ENCODE measurements at regions not wholly inside any gene's neighbourhood (a gene's known extent, or its start where the extent isn't known, plus 50 kb on each side); places are given as distances from the start of the nearest gene placed in this dataset.

- H2BK120ac ChIP-seq (ENCODE audit: low read depth, low read length, poor library complexity, severe bottlenecking): no peak overlapping the region
- DNase-seq: no peak
- H4K91ac ChIP-seq (ENCODE audit: insufficient read length, low read depth, low read length): no peak overlapping the region
- no peak overlapping the region for H3K4ac ChIP-seq (ENCODE audit: low read depth, low read length)
- H3K4me1 Mint-ChIP-seq: no peaks in the 10 kb centered on the region
- no peak overlapping the region for H2BK20ac ChIP-seq (ENCODE audit: low read depth, low read length, poor library complexity, severe bottlenecking)
- H2BK15ac ChIP-seq (ENCODE audit: low read depth, low read length): no peak overlapping the region
- H3K27me3 Mint-ChIP-seq (ENCODE audit: low read depth): no peaks in the 10 kb centered on the region
- no peak overlapping the region for H3K4me3 Mint-ChIP-seq
- H3K36me3 Mint-ChIP-seq (ENCODE audit: insufficient read depth in 1 of 3, low read depth in 3 of 3): no peaks in the 10 kb centered on the region; a peak in 1 of 7 replicates
- H3K79me2 ChIP-seq (ENCODE audit: insufficient read depth, low read length): no peaks in the 10 kb centered on the region
- no peaks in the 10 kb centered on the region for H3K9me3 ChIP-seq (ENCODE audit: control insufficient read depth, low read depth, low read length)
- no peaks in the 10 kb centered on the region for H3K4me1 ChIP-seq (ENCODE audit: insufficient read depth, low read length)
- H3K79me1 ChIP-seq (ENCODE audit: insufficient read depth, low read depth, low read length, poor library complexity, severe bottlenecking): no peaks in the 10 kb centered on the region
- TF ChIP-seq CTCF (conservative IDR thresholded peaks at IDR 0.05): no peak
- H3T11ph ChIP-seq (ENCODE audit: low read length): no peak overlapping the region
- H3K27ac Mint-ChIP-seq: no peak overlapping the region
- no peak overlapping the region for H2BK5ac ChIP-seq (ENCODE audit: insufficient read length, low read length)
- H3K18ac ChIP-seq (ENCODE audit: insufficient read length, low read depth, low read length): no peak overlapping the region
- H3K4me2 ChIP-seq (ENCODE audit: insufficient read depth, insufficient read length, low read length): no peak overlapping the region
- H3K56ac ChIP-seq (ENCODE audit: insufficient read length, low read depth, low read length): no peak overlapping the region
- H3K9ac ChIP-seq (ENCODE audit: extremely low read depth, insufficient read length, low read length): no peak overlapping the region
- no peak overlapping the region for H3K27ac ChIP-seq (ENCODE audit: insufficient read length, low read depth, low read length)
- no peak overlapping the region for H4K5ac ChIP-seq (ENCODE audit: insufficient read length, low read depth, low read length)
- no peak overlapping the region for H3K14ac ChIP-seq (ENCODE audit: insufficient read depth, low read length)
- H3K27me3 ChIP-seq (ENCODE audit: insufficient read depth, low read length): no peaks in the 10 kb centered on the region
- H3K23ac ChIP-seq (ENCODE audit: insufficient read length, low read depth, low read length): no peak overlapping the region
- H2BK12ac ChIP-seq (ENCODE audit: insufficient read length, low read depth, low read length): no peak overlapping the region
- H2AK5ac ChIP-seq (ENCODE audit: insufficient read length, low read length): no peak overlapping the region
- H3K23me2 ChIP-seq (ENCODE audit: insufficient read length, low read depth, low read length, poor library complexity, severe bottlenecking): no peaks in the 10 kb centered on the region
- H3K9me3 Mint-ChIP-seq: no peaks in the 10 kb centered on the region
- no peak overlapping the region for H2AFZ ChIP-seq (ENCODE audit: low read length)
- no peaks in the 10 kb centered on the region for H4K20me1 ChIP-seq (ENCODE audit: control insufficient read depth, insufficient read depth, insufficient read length)
- H4K8ac ChIP-seq (replicated peaks; ENCODE audit: insufficient read length, low read depth, low read length): no peak overlapping the region
These were observed 449.8 kb upstream of the CDH2 start for GRCh38 chr18:28626756-28627155.
